ENCODE measurements at regions not wholly inside any gene's neighbourhood (a gene's known extent, or its start where the extent isn't known, plus 50 kb on each side); places are given as distances from the start of the nearest gene placed in this dataset.

GRCh38 chr17:53168413-53168812 lies 654.3 kb upstream of the KIF2B start:
- DNase-seq (ENCODE audit: low read depth), result no peak

- no peak for DNase-seq (ENCODE audit: low read depth)
Measured at GRCh38 chr17:53166731-53167130, 656.0 kb upstream of the KIF2B start.

GRCh38 chr17:53150101-53150698 lies 672.5 kb upstream of the KIF2B start:
- no peak for DNase-seq (ENCODE audit: low read depth)

- no peak for DNase-seq (ENCODE audit: low read depth)
Measured at GRCh38 chr17:53149316-53149715, 673.4 kb upstream of the KIF2B start.

- DNase-seq (ENCODE audit: low read depth), result no peak
Measured at GRCh38 chr17:53148058-53148457, 674.7 kb upstream of the KIF2B start.

- no peak for DNase-seq (ENCODE audit: low read depth)
Measured at GRCh38 chr17:53142890-53143289, 679.8 kb upstream of the KIF2B start.

GRCh38 chr17:53141731-53142130 lies 681.0 kb upstream of the KIF2B start:
- no peak for DNase-seq (ENCODE audit: low read depth)

GRCh38 chr17:53141280-53141679 lies 681.4 kb upstream of the KIF2B start:
- DNase-seq (ENCODE audit: low read depth), result no peak

- DNase-seq (ENCODE audit: low read depth), result no peak
Measured at GRCh38 chr17:53137869-53138268, 684.9 kb upstream of the KIF2B start.

- no peak for DNase-seq (ENCODE audit: low read depth)
Measured at GRCh38 chr17:53135969-53136368, 686.8 kb upstream of the KIF2B start.

- DNase-seq (ENCODE audit: low read depth), result no peak
Measured at GRCh38 chr17:53134548-53134947, 688.2 kb upstream of the KIF2B start.

GRCh38 chr17:53133876-53134275 lies 688.9 kb upstream of the KIF2B start:
- DNase-seq (ENCODE audit: low read depth), result no peak

GRCh38 chr17:53129863-53130262 lies 692.9 kb upstream of the KIF2B start:
- DNase-seq (ENCODE audit: low read depth), result no peak

GRCh38 chr17:53127331-53127730 lies 695.4 kb upstream of the KIF2B start:
- no peak for DNase-seq (ENCODE audit: low read depth)

GRCh38 chr17:53122966-53123365 lies 699.8 kb upstream of the KIF2B start:
- no peak for DNase-seq (ENCODE audit: low read depth)

- no peak for DNase-seq (ENCODE audit: low read depth)
Measured at GRCh38 chr17:53119773-53120172, 703.0 kb upstream of the KIF2B start.

GRCh38 chr17:53118948-53119347 lies 703.8 kb upstream of the KIF2B start:
- DNase-seq (ENCODE audit: low read depth), result no peak

- DNase-seq (ENCODE audit: low read depth), result no peak
Measured at GRCh38 chr17:53106886-53107285, 715.8 kb upstream of the KIF2B start.

- no peak for DNase-seq (ENCODE audit: low read depth)
Measured at GRCh38 chr17:53101706-53102105, 721.0 kb upstream of the KIF2B start.

- no peak for DNase-seq (ENCODE audit: low read depth)
Measured at GRCh38 chr17:53100126-53100525, 722.6 kb upstream of the KIF2B start.

- no peak for DNase-seq (ENCODE audit: low read depth)
Measured at GRCh38 chr17:53093391-53093790, 729.3 kb upstream of the KIF2B start.

- DNase-seq (ENCODE audit: low read depth), result no peak
Measured at GRCh38 chr17:53092072-53092471, 730.7 kb upstream of the KIF2B start.

GRCh38 chr17:53090770-53091169 lies 732.0 kb upstream of the KIF2B start:
- no peak for DNase-seq (ENCODE audit: low read depth)

- no peak for DNase-seq (ENCODE audit: low read depth)
Measured at GRCh38 chr17:53088481-53088880, 734.2 kb upstream of the KIF2B start.

Data from forelimb muscle (tissue), 1 donor.